HEK293T (cell line): ENCODE measurements at regions not wholly inside any gene's neighbourhood (a gene's known extent, or its start where the extent isn't known, plus 50 kb on each side); places are given as distances from the start of the nearest gene placed in this dataset.

ENCODE experiments used
- CTCF ChIA-PET: fragments of 350-600 bp; formaldehyde crosslinking; extraction: SDS; loops from one replicate; lab custom pipeline; 2021; ENCODE audit warnings: antibody characterized with exemption, inconsistent platforms; lab: Yijun Ruan, JAX
- POLR2A ChIA-PET: fragments of 350-600 bp; formaldehyde crosslinking; extraction: SDS; loops from one replicate; lab custom pipeline; 2020; ENCODE audit warnings: antibody characterized with exemption, inconsistent platforms; lab: Yijun Ruan, JAX
- DNase-seq: peaks from one replicate; pipeline ENCODE4 v3.0.0; 2012; ENCODE audit warnings: mixed read lengths; ENCODE audit errors: extremely low spot score
- ARNT ChIP-seq: fragments of 450-650 bp; IDR thresholded peaks from 2 replicates; pipeline ENCODE4 v1.6.1; 2017; ENCODE audit warnings: mild to moderate bottlenecking
- BHLHE40 ChIP-seq: fragments of 450-650 bp; IDR thresholded peaks from 2 replicates; pipeline ENCODE4 v1.6.1; 2016; ENCODE audit warnings: mild to moderate bottlenecking, moderate library complexity, borderline replicate concordance
- CTBP1 ChIP-seq: fragments of 450-650 bp; IDR thresholded peaks from 2 replicates; pipeline ENCODE4 v1.6.1; 2016; ENCODE audit warnings: borderline replicate concordance
- ELF4 ChIP-seq: fragments of 450-650 bp; IDR thresholded peaks from 2 replicates; pipeline ENCODE4 v1.6.1; 2017; ENCODE audit warnings: antibody characterized with exemption
- FOXA1 ChIP-seq: fragments of 450-650 bp; IDR thresholded peaks from 2 replicates; pipeline ENCODE4 v1.6.1; 2016; ENCODE audit warnings: mild to moderate bottlenecking
- FOXK2 ChIP-seq: fragments of 450-650 bp; IDR thresholded peaks from 2 replicates; pipeline ENCODE4 v1.6.1; 2016; ENCODE audit warnings: mild to moderate bottlenecking
- FOXM1 ChIP-seq: fragments of 450-650 bp; IDR thresholded peaks from 2 replicates; pipeline ENCODE4 v1.6.1; 2017; ENCODE audit warnings: mild to moderate bottlenecking, borderline replicate concordance
- HDGF ChIP-seq: fragments of 450-650 bp; IDR thresholded peaks from 2 replicates; pipeline ENCODE4 v1.6.1; 2017; ENCODE audit warnings: antibody characterized with exemption, borderline replicate concordance
- L3MBTL2 ChIP-seq: fragments of 450-650 bp; conservative IDR thresholded peaks from 2 replicates; pipeline ENCODE4 v1.6.1; 2016; ENCODE audit warnings: mild to moderate bottlenecking
- LEF1 ChIP-seq: fragments of 450-650 bp; IDR thresholded peaks from 2 replicates; pipeline ENCODE4 v1.6.1; 2017; ENCODE audit warnings: mild to moderate bottlenecking, borderline replicate concordance
- NFRKB ChIP-seq: fragments of 450-650 bp; IDR thresholded peaks from 2 replicates; pipeline ENCODE4 v1.6.1; 2016; ENCODE audit warnings: mild to moderate bottlenecking, moderate library complexity
- SP1 ChIP-seq: fragments of 450-650 bp; IDR thresholded peaks from 2 replicates; pipeline ENCODE4 v1.6.1; 2017
- SUZ12 ChIP-seq: fragments of 450-650 bp; IDR thresholded peaks from 2 replicates; pipeline ENCODE4 v1.6.1; 2016; ENCODE audit warnings: mild to moderate bottlenecking
- TARDBP ChIP-seq: fragments of 450-650 bp; IDR thresholded peaks from 2 replicates; pipeline ENCODE4 v1.6.1; 2016
- ZNF384 ChIP-seq: fragments of 450-650 bp; IDR thresholded peaks from 2 replicates; pipeline ENCODE4 v1.6.1; 2016
- TF ChIP-seq, protein P1 (sequence below): fragments of 450-650 bp; IDR thresholded peaks from 2 replicates; pipeline ENCODE4 v1.6.1; 2016

DNA sequence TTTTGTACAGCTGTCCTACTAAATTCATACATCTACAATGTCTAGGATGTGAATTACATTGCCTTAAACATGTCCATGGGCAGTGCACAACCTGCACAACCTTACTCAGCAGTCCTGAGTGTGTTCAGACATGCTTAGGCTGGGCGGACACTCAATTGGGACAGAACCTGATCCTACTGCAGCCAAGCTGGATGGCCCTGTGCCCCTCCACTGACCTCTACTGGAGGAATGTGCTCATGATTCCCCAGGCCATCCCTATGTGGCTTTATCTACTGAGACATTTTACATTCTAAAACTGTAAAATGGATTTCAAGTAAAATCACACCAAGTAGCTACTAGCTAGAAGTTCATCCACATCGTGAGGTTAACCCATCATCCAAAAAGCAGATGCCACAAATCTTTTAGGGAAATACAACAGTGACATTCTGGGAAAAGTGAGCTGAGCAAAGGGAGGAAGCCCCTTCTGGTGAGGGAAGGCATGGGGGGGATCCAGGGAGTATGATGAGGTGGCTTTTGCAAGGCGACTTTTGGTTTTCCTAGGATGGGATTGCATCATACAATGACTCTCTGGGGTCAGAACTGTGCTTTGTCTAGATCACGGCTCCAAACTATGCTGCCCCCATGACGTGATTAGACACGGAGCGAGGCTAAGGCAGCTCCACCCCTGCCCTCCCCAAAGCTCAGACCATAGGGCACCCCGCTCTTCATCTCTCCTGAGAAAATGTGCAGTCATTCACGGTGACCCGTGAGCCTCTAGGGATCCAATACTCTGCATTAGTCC, 911.7 kb upstream of the TMEM132C start:
- peak; percentile 18 for DNase-seq
- POLR2A ChIA-PET, result no interaction called here
- TF ChIP-seq L3MBTL2 (no peak), NFRKB (no peak), FOXM1 (no peak), TARDBP (no peak), HDGF (no peak), ARNT (no peak), SUZ12 (no peak), FOXK2 (no peak), ZNF384 (no peak), SP1 (no peak), BHLHE40 (no peak)
- TF ChIP-seq, protein P1, sequence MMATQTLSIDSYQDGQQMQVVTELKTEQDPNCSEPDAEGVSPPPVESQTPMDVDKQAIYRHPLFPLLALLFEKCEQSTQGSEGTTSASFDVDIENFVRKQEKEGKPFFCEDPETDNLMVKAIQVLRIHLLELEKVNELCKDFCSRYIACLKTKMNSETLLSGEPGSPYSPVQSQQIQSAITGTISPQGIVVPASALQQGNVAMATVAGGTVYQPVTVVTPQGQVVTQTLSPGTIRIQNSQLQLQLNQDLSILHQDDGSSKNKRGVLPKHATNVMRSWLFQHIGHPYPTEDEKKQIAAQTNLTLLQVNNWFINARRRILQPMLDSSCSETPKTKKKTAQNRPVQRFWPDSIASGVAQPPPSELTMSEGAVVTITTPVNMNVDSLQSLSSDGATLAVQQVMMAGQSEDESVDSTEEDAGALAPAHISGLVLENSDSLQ, result no peak
- CTCF ChIA-PET, result no interaction called here

DNA sequence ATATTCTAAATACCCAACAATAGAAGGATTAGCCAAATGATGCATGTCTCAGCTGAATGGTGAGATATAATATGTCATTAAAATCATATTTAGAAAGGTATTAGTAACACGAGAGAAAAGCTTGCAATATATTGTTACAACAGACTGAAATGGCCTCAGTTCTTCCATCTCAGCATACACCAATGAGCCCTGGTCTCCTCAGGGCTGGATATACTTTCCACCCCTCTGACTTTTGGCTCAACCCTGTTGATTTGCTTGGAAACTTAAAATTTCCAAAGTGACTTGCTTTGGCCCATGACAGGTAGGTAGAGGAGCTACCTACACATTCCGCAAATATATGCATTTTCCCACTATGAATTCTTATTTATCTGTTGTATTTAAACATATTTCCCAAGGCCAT, 908.1 kb upstream of the TMEM132C start:
- TF ChIP-seq HDGF (no peak), LEF1 (no peak), FOXK2 (no peak)

DNA sequence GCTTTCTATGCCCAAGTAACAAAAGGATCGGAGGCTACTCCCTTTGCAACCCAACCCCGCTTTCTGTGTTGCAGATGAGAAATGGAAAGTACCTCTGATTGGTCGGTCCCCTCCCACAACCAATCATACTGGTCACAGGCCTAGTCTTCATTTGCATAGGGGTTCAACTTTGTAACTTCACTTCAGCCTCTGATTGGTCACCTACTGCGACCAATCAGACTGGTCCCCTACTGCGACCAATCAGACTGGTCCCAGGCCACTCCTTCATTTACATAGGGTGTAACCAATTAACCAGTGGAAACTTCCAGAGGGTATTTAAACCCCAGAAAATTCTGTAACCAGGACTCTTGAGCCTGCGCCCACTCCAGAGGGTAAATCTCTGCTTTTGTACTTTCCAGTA, 906.4 kb upstream of the TMEM132C start:
- DNase-seq, result no peak
- no peak for TF ChIP-seq L3MBTL2
- no peak for TF ChIP-seq ZNF384
- no peak for TF ChIP-seq CTBP1
- TF ChIP-seq SP1, result no peak
- no peak for TF ChIP-seq TARDBP
- no peak for TF ChIP-seq LEF1
- no peak for TF ChIP-seq FOXK2
- TF ChIP-seq ELF4, result no peak
- TF ChIP-seq FOXM1, result no peak
- TF ChIP-seq SUZ12, result no peak
- TF ChIP-seq FOXA1, result no peak
- no peak for TF ChIP-seq HDGF
- TF ChIP-seq, protein P1, result no peak
- TF ChIP-seq ARNT, result no peak
- TF ChIP-seq NFRKB, result no peak
- TF ChIP-seq BHLHE40, result no peak
- POLR2A ChIA-PET, result no interaction called here
- CTCF ChIA-PET, result no interaction called here

More for the DNA sequence above, 908.1 kb upstream of the TMEM132C start:
- CTCF ChIA-PET, result no interaction called here
- DNase-seq, result no peak
- POLR2A ChIA-PET, result no interaction called here

DNA sequence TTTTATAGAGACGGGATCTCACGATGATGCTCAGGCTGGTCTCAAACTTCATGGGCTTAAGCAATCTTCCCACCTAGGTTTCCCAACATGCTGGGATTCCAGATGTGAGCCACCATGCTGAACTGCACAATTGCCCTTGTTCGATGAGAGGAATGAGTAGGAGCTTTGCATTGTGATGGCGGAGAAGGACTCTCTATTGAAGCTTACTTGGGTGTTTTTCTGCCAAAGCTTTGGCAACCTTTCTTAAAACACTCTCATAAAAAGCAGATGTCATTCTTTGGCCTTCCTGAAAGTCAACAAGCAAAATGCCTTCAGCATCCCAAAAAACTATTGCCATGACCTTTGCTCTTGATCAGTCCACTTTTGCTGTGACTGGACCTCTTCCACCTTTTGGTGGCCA, 904.8 kb upstream of the TMEM132C start:
- TF ChIP-seq TARDBP (no peak), FOXK2 (no peak), BHLHE40 (no peak), ELF4 (no peak), FOXA1 (no peak), ARNT (no peak), HDGF (no peak), LEF1 (no peak), SP1 (no peak), FOXM1 (no peak), L3MBTL2 (no peak), CTBP1 (no peak), SUZ12 (no peak)
- TF ChIP-seq, protein P1, result no peak
- ChIA-PET CTCF (no interaction called here), POLR2A (no interaction called here)
- no peak for DNase-seq

DNA sequence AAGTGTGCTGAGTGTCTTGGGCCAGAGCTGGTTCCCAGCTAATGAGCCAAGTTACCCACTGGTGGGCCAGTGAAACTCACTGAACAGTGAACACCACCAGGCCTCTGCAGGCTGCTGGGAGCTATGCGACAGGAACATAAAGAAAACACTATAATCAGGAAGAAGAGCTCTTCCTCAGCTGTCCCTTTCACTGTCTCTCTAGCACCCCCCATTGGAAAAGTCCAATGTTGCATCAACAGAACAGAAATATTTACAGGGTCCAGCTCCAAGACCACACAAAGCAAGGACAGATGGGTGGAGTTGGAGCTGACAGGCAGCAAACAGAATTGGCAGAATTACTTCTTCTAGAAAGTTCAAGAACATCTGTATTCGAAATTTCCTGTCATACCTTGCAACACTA, 903.6 kb upstream of the TMEM132C start:
- TF ChIP-seq TARDBP (no peak), ZNF384 (no peak), BHLHE40 (no peak), CTBP1 (no peak), HDGF (no peak), FOXK2 (no peak), SP1 (no peak), FOXM1 (no peak), NFRKB (no peak), L3MBTL2 (no peak), ARNT (no peak), ELF4 (no peak)
- ChIA-PET POLR2A (no interaction called here), CTCF (interaction anchor here (0.6 kb wide), 1 partner anchor 17 kb away, joined by 3 read pairs; no protein-coding TSS in a partner anchor)
- no peak for DNase-seq

DNA sequence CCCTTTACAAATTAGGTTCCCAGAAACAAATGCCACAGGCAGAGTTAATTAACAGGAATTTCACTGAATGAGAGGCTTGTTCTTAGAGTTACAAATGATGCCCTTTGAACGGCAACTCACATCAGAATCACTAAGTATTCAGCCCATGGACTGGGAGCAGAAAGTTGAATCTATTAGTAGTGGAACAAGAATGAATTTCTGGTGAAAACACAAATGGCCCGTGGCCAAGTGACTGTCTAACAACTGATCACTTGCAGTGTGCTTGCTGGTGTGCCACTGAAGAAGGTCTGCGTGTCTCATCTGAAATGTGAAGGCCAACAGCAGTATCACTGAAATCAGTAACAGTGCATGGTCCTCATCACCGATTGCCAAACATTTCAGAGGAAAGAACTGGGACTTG, 893.4 kb upstream of the TMEM132C start:
- TF ChIP-seq HDGF (no peak), L3MBTL2 (no peak), ZNF384 (no peak), FOXK2 (no peak), FOXA1 (no peak)
- DNase-seq, result no peak
- POLR2A ChIA-PET, result no interaction called here
- CTCF ChIA-PET, result no interaction called here
